Psoas muscle (tissue), 7 donors: ENCODE measurements at regions not wholly inside any gene's neighbourhood (a gene's known extent, or its start where the extent isn't known, plus 50 kb on each side); places are given as distances from the start of the nearest gene placed in this dataset.

Experiments used
- ATAC-seq, 4 donors: fragments of 200-7000 bp; cut with Tn5 transposase; one replicate each; pipeline ENCODE4 v1.9.1; 2020; ENCODE audit warnings: moderate library complexity in 3 of 4, mild to moderate bottlenecking in 2 of 4
- DNase-seq, 2 donors: peaks; one replicate each; pipeline ENCODE4 v3.0.0-alpha.2; 2020
- H3K27ac ChIP-seq: fragments of 200-600 bp; one replicate; pipeline ENCODE4 v1.8.0; 2022
- H3K27me3 ChIP-seq, 3 donors: fragments of 200-600 bp in 1 of 3; one replicate each; pipeline versions ENCODE4 v1.6.1 to v1.8.0; 2013 to 2022; ENCODE audit warnings: low read length in 2 of 3, mild to moderate bottlenecking in 2 of 3, moderate library complexity in 1 of 3; ENCODE audit not compliant: insufficient read depth in 3 of 3
- H3K36me3 ChIP-seq, 2 donors: fragments of 200-600 bp in 1 of 2; one replicate each; pipeline versions ENCODE4 v1.6.1 to v1.8.0; 2013 to 2022; ENCODE audit warnings: low read depth in 1 of 2, mild to moderate bottlenecking in 1 of 2, moderate library complexity in 1 of 2; ENCODE audit not compliant: insufficient read depth in 1 of 2
- H3K4me1 ChIP-seq: fragments of 200-600 bp; one replicate; pipeline ENCODE4 v1.8.0; 2022
- H3K4me3 ChIP-seq: fragments of 200-600 bp; one replicate; pipeline ENCODE4 v1.8.0; 2022; ENCODE audit warnings: mild to moderate bottlenecking
- H3K9me3 ChIP-seq: fragments of 200-600 bp; one replicate; pipeline ENCODE4 v1.8.0; 2022
- WGBS, 3 donors: extraction: QIAGEN DNeasy Blood & Tissue Kit; methylation state at CpG; one replicate each; pipeline versions ENCODE4 v1.1.6 to v1.1.7; 2013; 5-methylcytosine and 5-hydroxymethylcytosine counted together
- intact Hi-C, 2 donors: fragments of 100-400 bp; cut with DNase I; formaldehyde crosslinking; loops; one replicate each; pipeline versions ENCODE4 v1.11.0 to v1.14.2; 2022
- TF ChIP-seq, protein P1 (sequence below): fragments of 200-600 bp; IDR thresholded peaks from one replicate; pipeline ENCODE4 v1.8.0; 2022; ENCODE audit warnings: antibody characterized with exemption
- donor health status: healthy with polysubstance abuse.
- donor health status: DM: no; HTN: no; CAD: no; lungs with moderate emphysema.
- donor health status: Bipolar disorder and iron deficiency.
- donor health status: healthy.
- donor health status: DM: yes; HTN: yes; CAD: no.
- donor health status: DM: no; HTN: no; CAD: no.
- donor health status: DM: yes; HTN: yes; CAD: no.

DNA sequence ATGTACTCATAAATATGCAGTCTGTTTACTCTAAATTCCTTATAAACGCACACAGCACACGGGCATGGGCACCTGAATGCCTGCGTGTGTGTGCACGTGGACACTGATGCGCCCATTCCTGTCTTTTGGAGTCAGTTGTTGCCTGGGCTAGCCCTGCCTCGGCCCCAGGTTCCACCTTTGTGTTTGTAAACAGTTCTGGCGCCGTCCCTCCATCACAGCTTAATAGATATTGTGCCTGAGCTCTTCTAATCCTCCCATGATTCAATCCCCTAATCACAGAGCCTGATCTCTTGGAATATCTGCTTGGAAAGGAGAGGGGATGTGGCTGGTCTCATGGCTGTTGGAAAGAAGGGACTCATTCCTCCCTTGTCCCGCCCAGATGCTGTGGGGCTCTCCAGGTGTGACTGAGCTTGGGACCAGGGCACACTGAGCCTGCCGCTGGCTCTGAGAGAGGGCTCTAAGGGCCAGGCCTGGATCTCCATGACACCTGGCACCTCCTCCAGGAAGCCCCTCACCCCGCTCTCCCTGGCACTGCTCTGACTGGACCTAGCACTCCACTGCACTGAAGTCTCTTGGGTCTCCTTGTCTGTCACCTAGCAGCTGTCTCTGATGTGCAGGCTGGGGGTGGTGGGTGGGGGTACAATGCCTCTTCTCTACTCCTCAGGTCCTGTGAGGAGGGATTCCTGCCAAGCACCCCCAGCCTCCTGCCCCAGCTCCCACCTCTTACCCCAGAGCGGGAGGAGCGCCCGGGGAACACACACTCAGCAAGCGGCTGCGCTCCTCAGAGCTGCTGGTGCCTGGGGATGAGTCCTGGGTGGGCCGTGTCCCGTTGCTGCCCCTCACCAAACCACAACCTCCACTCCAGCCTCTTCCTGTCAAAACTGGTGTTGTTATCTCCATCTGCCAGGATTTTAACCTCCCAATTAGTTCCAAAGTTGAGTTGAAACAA, 181.3 kb downstream of the INHBB start:
- H3K36me3 ChIP-seq, result no peaks in the 10 kb centered on the region
- peaks cover 19% of the 10 kb centered on the region for H3K4me1 ChIP-seq
- H3K9me3 ChIP-seq, result no peaks in the 10 kb centered on the region
- H3K27ac ChIP-seq, result no peak overlapping the region
- WGBS, 3 donors, result 89 to 91% (median 91%) methylated on average over 18 of the region's 18 CpGs
- TF ChIP-seq, protein P1, sequence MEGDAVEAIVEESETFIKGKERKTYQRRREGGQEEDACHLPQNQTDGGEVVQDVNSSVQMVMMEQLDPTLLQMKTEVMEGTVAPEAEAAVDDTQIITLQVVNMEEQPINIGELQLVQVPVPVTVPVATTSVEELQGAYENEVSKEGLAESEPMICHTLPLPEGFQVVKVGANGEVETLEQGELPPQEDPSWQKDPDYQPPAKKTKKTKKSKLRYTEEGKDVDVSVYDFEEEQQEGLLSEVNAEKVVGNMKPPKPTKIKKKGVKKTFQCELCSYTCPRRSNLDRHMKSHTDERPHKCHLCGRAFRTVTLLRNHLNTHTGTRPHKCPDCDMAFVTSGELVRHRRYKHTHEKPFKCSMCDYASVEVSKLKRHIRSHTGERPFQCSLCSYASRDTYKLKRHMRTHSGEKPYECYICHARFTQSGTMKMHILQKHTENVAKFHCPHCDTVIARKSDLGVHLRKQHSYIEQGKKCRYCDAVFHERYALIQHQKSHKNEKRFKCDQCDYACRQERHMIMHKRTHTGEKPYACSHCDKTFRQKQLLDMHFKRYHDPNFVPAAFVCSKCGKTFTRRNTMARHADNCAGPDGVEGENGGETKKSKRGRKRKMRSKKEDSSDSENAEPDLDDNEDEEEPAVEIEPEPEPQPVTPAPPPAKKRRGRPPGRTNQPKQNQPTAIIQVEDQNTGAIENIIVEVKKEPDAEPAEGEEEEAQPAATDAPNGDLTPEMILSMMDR, result no peak
- no peak for DNase-seq
- H3K27me3 ChIP-seq, result no peaks in the 10 kb centered on the region
- no peak for ATAC-seq
- intact Hi-C loops, result loop anchor here in 1 of 2 donors (5.0 kb wide), 1 partner anchor 995 kb away; no protein-coding TSS in a partner anchor
- H3K4me3 ChIP-seq, result no peak overlapping the region

DNA sequence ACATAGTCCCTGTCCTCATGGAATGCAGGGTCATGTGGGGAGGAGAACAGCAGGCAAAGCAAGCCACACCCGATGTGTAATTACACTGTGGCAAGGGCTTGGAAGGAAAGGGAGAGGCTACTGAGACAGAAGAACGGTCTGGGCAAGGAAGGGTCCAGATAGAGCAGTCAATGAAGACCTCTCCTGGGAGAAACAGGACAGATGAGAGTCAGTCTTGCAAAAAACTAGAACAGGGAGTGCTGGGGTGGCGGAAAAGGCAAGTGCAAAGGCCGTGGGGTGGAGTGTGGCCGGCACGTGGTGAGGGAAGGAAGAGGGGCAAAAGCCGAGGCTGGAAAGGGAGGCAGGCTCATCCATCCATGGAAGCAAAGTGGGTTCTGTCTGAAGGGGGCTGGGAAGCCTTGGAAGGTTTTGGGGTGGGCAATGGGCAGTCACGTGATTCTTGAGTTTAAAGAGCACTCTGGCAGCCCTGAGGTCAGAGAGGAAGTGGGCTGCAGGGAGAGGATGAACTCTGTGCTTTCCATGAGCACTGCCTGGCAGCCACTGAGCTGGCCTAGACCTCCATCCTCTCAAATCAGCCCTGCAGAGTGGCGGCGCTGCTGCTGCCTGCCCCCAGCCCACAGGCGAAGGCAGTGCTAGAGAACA, 182.2 kb downstream of the INHBB start:
- ATAC-seq (no peak), DNase-seq (no peak)
- H3K4me1 ChIP-seq, result peaks cover 25% of the 10 kb centered on the region
- intact Hi-C loops, result loop anchor here in 1 of 2 donors (5.0 kb wide), 1 partner anchor 994 kb away; no protein-coding TSS in a partner anchor
- no peaks in the 10 kb centered on the region for H3K9me3 ChIP-seq
- H3K36me3 ChIP-seq, result no peaks in the 10 kb centered on the region
- no peak overlapping the region for H3K4me3 ChIP-seq
- no peak overlapping the region for H3K27ac ChIP-seq
- 74 to 83% (median 76%) methylated on average over 11 of the region's 11 CpGs for WGBS, 3 donors
- TF ChIP-seq, protein P1, result no peak
- no peaks in the 10 kb centered on the region for H3K27me3 ChIP-seq

DNA sequence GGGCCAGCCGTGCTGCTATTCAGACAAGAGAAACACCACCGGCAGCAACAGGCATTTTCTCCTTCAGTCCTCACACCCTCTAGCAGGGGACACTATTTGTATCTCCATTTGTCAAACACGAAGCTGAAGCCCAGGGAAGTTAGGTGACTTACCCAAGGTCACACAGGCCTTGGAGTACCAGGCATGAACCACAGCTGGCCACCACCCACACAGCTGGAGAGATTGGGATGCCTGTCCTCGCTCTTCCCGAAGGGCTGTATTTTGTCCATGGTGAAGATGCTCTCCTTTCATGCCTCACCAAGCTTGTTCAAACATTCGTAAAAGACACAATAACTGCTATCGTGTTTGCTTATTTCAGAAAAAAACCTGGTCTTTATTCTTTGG, 182.7 kb downstream of the INHBB start:
- TF ChIP-seq, protein P1, result no peak
- 93 to 96% (median 95%) methylated on average over 7 of the region's 7 CpGs for WGBS, 3 donors
- no peak overlapping the region for H3K27ac ChIP-seq
- DNase-seq (no peak), ATAC-seq (no peak)
- no peaks in the 10 kb centered on the region for H3K36me3 ChIP-seq
- intact Hi-C loops, result loop anchor here in 1 of 2 donors (5.0 kb wide), 1 partner anchor 994 kb away; no protein-coding TSS in a partner anchor
- no peaks in the 10 kb centered on the region for H3K9me3 ChIP-seq
- H3K4me3 ChIP-seq, result no peak overlapping the region
- H3K4me1 ChIP-seq, result peaks cover 25% of the 10 kb centered on the region
- H3K27me3 ChIP-seq, result no peaks in the 10 kb centered on the region

DNA sequence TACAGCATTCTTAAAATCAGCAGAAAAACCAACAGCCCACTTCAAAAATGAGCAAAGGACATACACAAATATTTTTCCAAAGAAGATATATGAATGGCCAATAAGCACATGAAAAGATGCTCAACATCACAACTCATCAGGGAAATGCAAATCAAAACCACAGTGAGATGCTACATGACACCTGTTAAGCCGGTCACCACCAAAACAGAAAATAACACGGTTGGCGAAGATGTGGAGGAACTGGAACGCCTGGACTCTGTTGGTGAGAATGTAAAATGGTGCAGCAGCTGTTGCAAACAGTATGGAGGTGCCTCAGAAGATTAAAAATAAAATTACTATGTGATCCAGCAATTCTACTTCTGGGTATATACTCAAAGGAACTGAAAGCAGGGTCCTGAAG, 184.8 kb downstream of the INHBB start:
- Histone ChIP-seq H3K9me3 (no peaks in the 10 kb centered on the region), H3K4me1 (peaks cover 19% of the 10 kb centered on the region), H3K36me3 (no peaks in the 10 kb centered on the region), H3K27ac (no peak overlapping the region), H3K27me3 (no peaks in the 10 kb centered on the region), H3K4me3 (no peak overlapping the region)
- 65 to 98% (median 83%) methylated on average over 4 of the region's 4 CpGs for WGBS, 3 donors
- DNase-seq, result no peak
- no peak for ATAC-seq
- intact Hi-C loops, result loop anchor here in 1 of 2 donors (10.0 kb wide), 1 partner anchor 56 kb away; no protein-coding TSS in a partner anchor
- TF ChIP-seq, protein P1, result no peak
